PC-3 (cell line): ENCODE measurements at regions not wholly inside any gene's neighbourhood (a gene's known extent, or its start where the extent isn't known, plus 50 kb on each side); places are given as distances from the start of the nearest gene placed in this dataset.

Source experiments
- ATAC-seq: fragments of 200-7000 bp; cut with Tn5 transposase; 2 replicates; pipeline ENCODE4 v1.9.1; 2020; ENCODE audit warnings: mild to moderate bottlenecking, moderate library complexity
- BruUV-seq: library from RNA; stranded (reverse); fragments of 400-500 nt; replicated peaks from 2 replicates; lab custom pipeline; 2021; lab: Mats Ljungman, UMichigan
- CTCF ChIA-PET: fragments of 300-600 bp; sonication (Branson Sonifier 250); formaldehyde crosslinking; loops from one replicate; lab custom pipeline; 2022; ENCODE audit warnings: antibody characterized with exemption; lab: Charles Lee
- POLR2A ChIA-PET: fragments of 300-600 bp; sonication (Branson Sonifier 250); formaldehyde crosslinking; loops from one replicate; lab custom pipeline; 2022; ENCODE audit warnings: antibody characterized with exemption; ENCODE audit not compliant: unreplicated experiment; lab: Charles Lee
- DNase-seq: peaks from one replicate; pipeline ENCODE4 v3.0.0-alpha.2; 2015
- H2AFZ ChIP-seq: fragments of 300-600 bp; sonication (generic); 2 replicates; pipeline ENCODE4 v1.6.0; 2016; ENCODE audit warnings: antibody characterized with exemption, low read length
- H3F3A ChIP-seq: fragments of 300-600 bp; sonication (generic); one replicate; pipeline ENCODE4 v1.6.0; 2017; ENCODE audit warnings: antibody characterized with exemption, low read length, control low read depth, mild to moderate bottlenecking; ENCODE audit not compliant: unreplicated experiment
- H3K27ac ChIP-seq: fragments of 300-600 bp; sonication (generic); 2 replicates; pipeline ENCODE4 v1.5.1; 2016; ENCODE audit warnings: mild to moderate bottlenecking, low read length
- H3K27me3 ChIP-seq: fragments of 300-600 bp; sonication (generic); 2 replicates; pipeline ENCODE4 v1.6.1; 2016; ENCODE audit warnings: low read length, mixed read lengths
- H3K36me3 ChIP-seq: fragments of 300-600 bp; sonication (generic); 2 replicates; pipeline ENCODE4 v1.6.1; 2016; ENCODE audit warnings: low read depth, mixed run types, low read length, mixed read lengths
- H3K4me1 ChIP-seq: fragments of 300-600 bp; sonication (generic); 2 replicates; pipeline ENCODE4 v1.5.1; 2016; ENCODE audit warnings: low read length; ENCODE audit not compliant: insufficient read depth
- H3K4me2 ChIP-seq: fragments of 300-600 bp; sonication (generic); 2 replicates; pipeline ENCODE4 v1.6.0; 2016; ENCODE audit warnings: low read length
- H3K4me3 ChIP-seq: fragments of 300-600 bp; sonication (generic); 2 replicates; pipeline ENCODE4 v1.5.1; 2016; ENCODE audit warnings: mild to moderate bottlenecking, low read length, mixed read lengths
- H3K79me2 ChIP-seq: fragments of 300-600 bp; sonication (generic); 2 replicates; pipeline ENCODE4 v1.6.1; 2017; ENCODE audit warnings: low read length, mixed read lengths
- H3K9ac ChIP-seq: fragments of 300-600 bp; sonication (generic); 2 replicates; pipeline ENCODE4 v1.6.0; 2016; ENCODE audit warnings: mild to moderate bottlenecking, low read length
- H3K9me2 ChIP-seq: fragments of 300-600 bp; sonication (generic); replicated peaks from 2 replicates; pipeline ENCODE4 v1.6.1; 2016; ENCODE audit warnings: mixed run types, low read length, mixed read lengths
- H3K9me3 ChIP-seq: fragments of 300-600 bp; sonication (generic); 2 replicates; pipeline ENCODE4 v1.6.1; 2016; ENCODE audit warnings: low read length, mixed read lengths
- H4K20me1 ChIP-seq: fragments of 300-600 bp; sonication (generic); 2 replicates; pipeline ENCODE4 v1.6.1; 2016; ENCODE audit warnings: low read length, mixed read lengths
- CTCF ChIP-seq: fragments of 300-600 bp; sonication (generic); conservative IDR thresholded peaks from 2 replicates; pipeline ENCODE4 v1.5.1; 2017; ENCODE audit warnings: antibody characterized with exemption, low read depth, mild to moderate bottlenecking, low read length
- EZH2 ChIP-seq: fragments of 300-600 bp; sonication (generic); IDR thresholded peaks from one replicate; pipeline ENCODE4 v1.6.1; 2017; ENCODE audit warnings: antibody characterized with exemption, mild to moderate bottlenecking, low read length; ENCODE audit not compliant: unreplicated experiment
- EZH2phosphoT487 ChIP-seq: fragments of 300-600 bp; sonication (generic); IDR thresholded peaks from 2 replicates; pipeline ENCODE4 v1.6.1; 2018; ENCODE audit warnings: mild to moderate bottlenecking, antibody characterized with exemption, low read length, borderline replicate concordance
- intact Hi-C: fragments of 100-400 bp; cut with micrococcal nuclease; formaldehyde crosslinking; loops from 2 replicates; pipeline ENCODE4 v1.9.0; 2023

DNA sequence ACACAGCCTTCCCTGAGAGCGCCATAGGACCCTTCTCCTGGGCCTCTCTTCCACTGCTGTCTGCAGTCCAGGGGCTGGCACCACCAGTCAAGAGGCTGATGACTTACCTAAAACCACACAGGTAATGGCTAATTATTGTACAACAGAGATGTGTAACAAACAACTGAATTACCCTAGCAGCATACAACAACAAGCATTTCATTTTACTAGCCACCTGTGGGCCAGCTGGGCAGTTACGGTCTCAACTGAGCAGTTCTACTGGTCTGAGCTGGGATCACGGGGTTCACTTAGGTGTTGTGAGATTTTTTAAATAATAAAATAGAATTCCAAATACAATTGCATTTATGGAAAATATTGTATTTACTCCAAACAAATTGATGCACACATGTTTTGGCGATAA lies 431.9 kb downstream of the TNS3 start:
- no peaks in the 10 kb centered on the region for H3K9me3 ChIP-seq
- H3K36me3 ChIP-seq, result no peaks in the 10 kb centered on the region
- intact Hi-C loops, result no loop called here
- H3K79me2 ChIP-seq, result no peaks in the 10 kb centered on the region
- TF ChIP-seq CTCF (no peak), EZH2 (no peak), EZH2phosphoT487 (no peak)
- no peak for DNase-seq
- CTCF ChIA-PET, result no interaction called here
- no peak overlapping the region for H2AFZ ChIP-seq
- H3K4me1 ChIP-seq, result peaks cover 11% of the 10 kb centered on the region; the same call in 1 of the 2 replicates
- no peak overlapping the region for H3K27ac ChIP-seq
- H3K4me2 ChIP-seq, result no peak overlapping the region
- no TSS peak for BruUV-seq
- no peaks in the 10 kb centered on the region for H4K20me1 ChIP-seq
- no peak overlapping the region for H3K4me3 ChIP-seq
- no peak overlapping the region for H3K9ac ChIP-seq
- POLR2A ChIA-PET, result no interaction called here
- H3K27me3 ChIP-seq, result 0 out of 2 replicates have a peak, but pooled peaks cover 5% of the 10 kb centered on the region
- H3F3A ChIP-seq, result no peaks in the 10 kb centered on the region
- no peaks in the 10 kb centered on the region for H3K9me2 ChIP-seq
- ATAC-seq, result no peak

GRCh38 chr7:47149208-47149839 lies 432.6 kb downstream of the TNS3 start:
- Histone ChIP-seq H3K4me1 (peaks cover 11% of the 10 kb centered on the region; the same call in 1 of the 2 replicates), H3K9me3 (no peaks in the 10 kb centered on the region), H3K4me3 (no peak overlapping the region), H3K79me2 (no peaks in the 10 kb centered on the region), H3K27me3 (peaks cover 9% of the 10 kb centered on the region), H3K27ac (no peak overlapping the region), H3K36me3 (no peaks in the 10 kb centered on the region), H3K9me2 (no peaks in the 10 kb centered on the region), H3F3A (no peaks in the 10 kb centered on the region), H3K9ac (no peak overlapping the region), H4K20me1 (no peaks in the 10 kb centered on the region), H2AFZ (no peak overlapping the region), H3K4me2 (no peak overlapping the region)
- no peak for ATAC-seq
- ChIA-PET CTCF (no interaction called here), POLR2A (no interaction called here)
- no TSS peak for BruUV-seq
- no peak for DNase-seq
- TF ChIP-seq EZH2phosphoT487, result no peak
- no peak for TF ChIP-seq CTCF
- intact Hi-C loops, result no loop called here

DNA sequence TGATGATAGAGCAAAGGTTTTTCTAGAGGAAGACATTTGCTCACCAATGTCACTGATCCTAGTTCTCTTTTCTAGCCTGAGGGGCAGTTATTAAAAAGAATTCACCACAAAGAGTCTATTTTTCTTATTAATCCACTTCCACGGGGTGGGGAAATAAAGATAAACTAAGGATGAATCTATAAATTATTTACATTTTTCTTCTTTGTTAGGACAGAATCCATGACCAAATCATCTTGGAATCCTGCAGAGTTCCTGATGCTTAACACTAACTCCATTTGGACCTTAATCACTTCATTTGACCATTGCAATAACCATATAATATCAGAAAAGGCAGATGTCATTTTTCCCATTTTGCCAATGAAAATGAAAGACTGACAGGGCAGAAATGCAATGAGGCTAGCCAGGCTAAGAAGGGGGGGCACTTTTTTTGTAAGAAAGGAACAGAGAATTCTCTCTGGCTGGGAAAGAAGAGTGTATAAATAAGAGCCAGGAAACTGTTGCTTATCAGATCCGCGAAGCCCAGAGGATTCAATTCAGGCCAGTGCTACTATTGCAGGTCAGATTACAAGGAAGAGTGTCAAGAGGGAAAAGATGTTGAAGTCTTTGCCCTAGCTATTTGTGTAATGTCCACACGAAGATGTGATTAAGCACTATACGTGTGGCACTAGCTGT lies 433.2 kb downstream of the TNS3 start:
- intact Hi-C loops, result no loop called here
- Histone ChIP-seq H3K9me2 (no peaks in the 10 kb centered on the region), H3K9ac (no peak overlapping the region), H3F3A (no peaks in the 10 kb centered on the region), H4K20me1 (no peaks in the 10 kb centered on the region), H3K4me2 (no peak overlapping the region), H3K9me3 (no peaks in the 10 kb centered on the region), H3K4me1 (peaks cover 8% of the 10 kb centered on the region; the same call in 1 of the 2 replicates), H3K36me3 (no peaks in the 10 kb centered on the region), H3K27me3 (peaks cover 13% of the 10 kb centered on the region), H2AFZ (no peak overlapping the region), H3K27ac (no peak overlapping the region), H3K4me3 (no peak overlapping the region), H3K79me2 (no peaks in the 10 kb centered on the region)
- POLR2A ChIA-PET, result no interaction called here
- ATAC-seq, result no peak
- DNase-seq, result no peak
- CTCF ChIA-PET, result no interaction called here
- BruUV-seq, result no TSS peak
- TF ChIP-seq EZH2phosphoT487 (no peak), EZH2 (no peak), CTCF (no peak)
